Uterus (tissue), 2 donors: ENCODE measurements at regions not wholly inside any gene's neighbourhood (a gene's known extent, or its start where the extent isn't known, plus 50 kb on each side); places are given as distances from the start of the nearest gene placed in this dataset.

Experiments
- CTCF ChIP-seq, 4 experiments: fragments of 200-600 bp in 2 of 4; fragments of 450-650 bp in 2 of 4; sonication (generic) in 2 of 4; IDR thresholded peaks; one replicate each; pipeline ENCODE4 v1.5.1; 2016 to 2019; ENCODE audit warnings: antibody characterized with exemption in 4 of 4, mild to moderate bottlenecking in 2 of 4, moderate library complexity in 1 of 4
- POLR2A ChIP-seq, 2 donors: fragments of 450-650 bp; IDR thresholded peaks; one replicate each; pipeline ENCODE4 v1.6.1; 2016; ENCODE audit warnings: antibody characterized with exemption in 2 of 2, mild to moderate bottlenecking in 1 of 2, moderate library complexity in 1 of 2

DNA sequence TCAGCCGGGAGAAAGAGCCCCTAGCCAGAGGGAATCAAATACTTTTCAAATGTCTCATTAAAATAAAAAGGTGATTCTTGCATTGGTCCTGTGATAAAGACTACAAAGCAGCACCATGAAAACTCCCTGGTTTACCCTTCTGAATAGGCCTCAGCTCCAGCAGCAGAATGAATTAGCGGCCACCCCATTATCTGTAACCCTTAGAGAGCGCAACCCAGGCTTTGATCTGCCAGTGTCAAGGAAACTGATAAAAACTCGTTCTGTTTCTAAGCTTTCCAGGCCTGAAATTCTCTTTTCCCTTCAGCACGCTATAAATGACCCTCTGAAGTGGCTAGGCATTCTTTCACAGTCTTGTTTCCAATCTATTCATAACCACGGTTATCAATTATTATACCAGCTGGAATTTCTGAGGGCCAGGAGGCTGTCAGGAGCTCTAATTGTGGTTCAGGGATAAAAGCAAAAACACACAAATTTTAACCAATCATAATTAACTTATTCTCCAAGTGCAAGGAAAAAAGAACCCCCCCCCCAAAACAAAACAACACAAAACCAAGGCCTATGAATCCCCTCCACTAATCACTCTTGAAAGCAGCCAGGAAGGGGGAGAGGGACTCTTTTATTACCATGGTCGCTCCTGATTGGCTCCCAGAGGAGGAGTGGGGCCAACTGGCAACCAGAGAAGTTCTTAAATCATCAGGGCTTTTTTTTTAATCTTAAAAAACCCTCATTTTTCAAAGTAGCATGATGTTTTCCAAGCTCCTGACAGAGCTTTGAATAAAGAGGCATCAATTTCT, 258.9 kb downstream of the CYRIA start:
- TF ChIP-seq POLR2A (IDR thresholded peaks at IDR 0.05) (no peak), CTCF (IDR thresholded peaks at IDR 0.05) (no peak)
